GM18870 (cell line): ENCODE measurements at regions not wholly inside any gene's neighbourhood (a gene's known extent, or its start where the extent isn't known, plus 50 kb on each side); places are given as distances from the start of the nearest gene placed in this dataset.

Experiments used
- ATAC-seq: cut with Tn5 transposase; IDR thresholded peaks from one replicate; pipeline ENCODE4 v1.9.1; 2021; ENCODE audit warnings: moderate library complexity; ENCODE audit not compliant: unreplicated experiment

GRCh38 chr7:17512181-17512675 lies 213.8 kb downstream of the AHR start:
- ATAC-seq: no peak

DNA sequence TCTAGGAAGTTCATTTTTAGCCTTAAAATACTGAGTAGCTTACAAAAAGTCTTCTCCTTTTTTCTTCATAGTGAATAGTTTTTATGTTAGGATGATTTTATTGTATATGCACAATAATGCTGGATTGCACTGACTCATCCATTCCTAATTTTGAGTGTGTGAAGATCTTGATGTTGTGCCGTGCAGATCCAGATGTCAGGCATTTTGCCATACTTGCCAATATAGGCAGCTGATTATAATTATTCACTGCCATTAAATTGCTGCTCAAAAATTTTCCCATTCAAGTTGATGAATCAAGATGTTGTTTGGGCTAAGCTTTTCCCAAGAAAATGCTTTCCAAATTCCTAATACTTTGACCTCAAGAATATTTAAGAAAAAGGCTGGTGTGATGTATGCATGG lies 218.3 kb downstream of the AHR start:
- no peak for ATAC-seq

DNA sequence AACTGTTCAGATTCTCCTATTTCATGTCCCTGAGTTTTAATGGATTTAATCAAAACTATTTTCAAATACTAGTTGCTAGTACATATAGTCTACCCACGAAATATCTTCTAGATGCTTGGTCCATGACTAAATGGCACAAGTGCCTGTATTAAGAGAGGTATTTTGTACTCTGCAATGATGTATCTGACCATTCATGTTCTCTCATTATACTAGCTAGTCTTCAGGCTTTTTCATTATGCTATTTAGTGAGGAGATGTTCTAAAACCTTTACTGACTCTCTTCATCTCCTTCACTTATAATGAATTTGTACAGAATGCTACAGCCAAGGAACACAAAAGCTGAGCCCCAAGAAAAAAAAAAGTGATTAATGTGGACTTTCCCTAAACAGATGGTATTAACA lies 222.5 kb downstream of the AHR start:
- ATAC-seq: no peak

- ATAC-seq: no peak
Observed at GRCh38 chr7:17521437-17521836, 223.0 kb downstream of the AHR start.

DNA sequence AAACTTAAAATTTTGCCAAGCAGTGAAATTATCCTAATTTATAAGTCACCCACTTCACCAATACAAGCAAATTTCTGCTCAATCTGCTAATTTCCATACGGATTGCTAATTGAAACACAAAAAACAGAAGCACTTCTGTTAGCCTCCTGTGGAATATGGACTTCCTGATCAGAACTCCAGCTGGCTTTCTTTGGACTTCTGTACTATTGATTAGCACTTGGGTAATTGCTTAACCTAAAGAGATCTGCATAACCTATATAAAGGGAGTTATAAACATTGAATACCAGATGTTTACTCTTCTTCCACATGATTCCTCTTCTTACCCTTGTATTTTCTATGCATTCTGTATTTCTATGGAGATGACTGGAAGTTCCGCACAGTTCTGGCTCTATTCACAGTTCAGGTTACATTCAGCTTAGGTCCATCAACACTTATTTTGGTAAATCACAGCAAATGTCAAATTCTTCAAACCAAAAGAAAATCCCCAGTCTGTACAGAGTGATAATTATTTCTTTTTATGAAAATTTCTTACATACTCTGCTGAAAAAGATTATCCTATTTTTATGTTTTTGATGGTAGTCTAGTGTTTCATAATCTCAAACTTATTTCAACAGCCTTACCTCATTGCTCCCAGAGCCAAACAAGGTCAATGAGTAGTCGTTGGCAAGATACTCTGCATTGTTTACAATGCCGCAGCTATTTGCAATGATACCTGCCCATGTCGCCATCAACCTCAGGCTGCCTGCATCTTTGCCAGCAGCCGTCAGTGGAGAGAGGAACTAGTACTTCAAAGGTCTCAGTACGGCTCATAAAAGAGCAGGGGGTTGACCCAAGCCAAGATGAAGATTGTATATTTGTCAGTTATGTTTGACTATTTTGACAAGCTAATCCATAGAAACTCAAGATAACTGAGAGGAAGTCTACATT lies 225.6 kb downstream of the AHR start:
- no peak for ATAC-seq

- ATAC-seq: no peak
Observed at GRCh38 chr7:17524746-17525145, 226.3 kb downstream of the AHR start.

DNA sequence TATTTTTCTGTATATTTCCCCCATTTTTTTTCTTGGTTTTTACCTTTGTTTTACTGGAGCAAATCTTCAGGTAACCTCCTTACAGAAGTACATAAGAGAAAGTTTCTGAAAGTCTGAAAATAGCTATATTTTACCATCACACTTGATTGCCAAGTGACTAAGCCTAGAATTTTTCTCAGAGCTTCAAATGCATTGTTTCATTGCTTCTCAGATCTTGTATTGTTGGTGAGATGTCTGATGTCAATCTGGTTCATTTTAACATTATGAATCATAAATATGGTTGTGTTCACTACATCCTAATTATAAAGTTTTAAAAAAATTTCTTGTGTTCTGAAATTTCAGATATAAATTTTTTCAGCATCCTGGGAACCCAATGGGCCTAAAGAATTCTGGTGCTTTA lies 228.2 kb downstream of the AHR start:
- ATAC-seq: no peak

DNA sequence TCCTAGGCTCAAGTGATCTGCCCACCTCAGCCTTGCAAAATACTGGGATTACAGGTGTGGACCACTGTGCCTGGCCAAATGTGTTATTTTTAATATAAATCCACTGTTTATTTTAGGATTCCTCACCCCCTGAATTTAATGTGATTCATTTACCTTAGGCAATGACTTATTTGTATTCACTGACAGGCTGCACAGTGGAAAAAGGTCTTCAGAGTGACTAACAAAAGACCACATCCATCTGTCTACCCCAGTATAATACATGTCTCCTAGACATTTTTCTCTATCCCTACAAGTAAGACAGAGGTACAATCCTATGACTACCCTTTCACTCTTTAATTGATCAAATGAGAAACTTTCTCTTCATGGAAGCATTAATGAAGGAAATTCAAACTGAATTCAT lies 230.2 kb downstream of the AHR start:
- no peak for ATAC-seq

DNA sequence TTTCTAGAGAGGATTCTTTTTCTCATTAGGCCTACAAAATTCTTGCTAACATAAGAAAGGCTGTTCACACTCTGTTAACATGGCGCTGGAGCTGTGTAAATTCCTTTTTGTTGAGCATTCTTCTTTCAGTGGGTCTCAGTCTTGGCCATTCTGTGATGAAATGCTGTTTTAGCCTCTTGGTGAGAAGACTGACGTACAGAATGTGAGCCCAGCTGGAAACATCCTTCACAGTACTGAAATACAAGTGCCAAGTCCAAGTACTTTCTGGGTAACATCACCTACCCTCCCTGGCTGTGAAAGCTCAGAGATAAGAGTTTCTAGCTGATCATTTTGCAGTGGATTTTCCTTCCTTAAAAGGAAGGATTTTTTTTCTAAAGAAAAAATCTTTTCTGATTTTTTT lies 231.8 kb downstream of the AHR start:
- no peak for ATAC-seq

- peak; percentile 67 for ATAC-seq
Observed at GRCh38 chr7:17530741-17531421, 232.4 kb downstream of the AHR start.

- no peak for ATAC-seq
Observed at GRCh38 chr7:17532861-17533404, 234.5 kb downstream of the AHR start.

DNA sequence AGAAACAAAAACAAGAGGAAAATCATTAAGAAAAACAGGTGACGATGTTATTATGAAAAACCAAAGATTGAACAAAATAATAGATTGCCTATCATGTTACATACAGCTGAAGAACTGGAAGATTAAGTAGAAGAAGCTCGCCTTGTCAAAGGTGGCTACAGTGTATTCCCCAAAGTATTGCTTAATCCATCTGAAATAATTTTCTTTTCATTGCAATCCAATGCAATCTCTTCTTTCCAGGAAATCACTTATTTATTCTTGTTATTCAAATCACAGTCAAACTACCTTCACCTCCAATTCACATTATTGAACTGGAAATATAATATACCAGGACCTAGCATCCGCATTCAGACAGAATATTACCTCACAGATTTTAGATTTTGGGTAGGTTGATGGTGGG lies 235.9 kb downstream of the AHR start:
- no peak for ATAC-seq

DNA sequence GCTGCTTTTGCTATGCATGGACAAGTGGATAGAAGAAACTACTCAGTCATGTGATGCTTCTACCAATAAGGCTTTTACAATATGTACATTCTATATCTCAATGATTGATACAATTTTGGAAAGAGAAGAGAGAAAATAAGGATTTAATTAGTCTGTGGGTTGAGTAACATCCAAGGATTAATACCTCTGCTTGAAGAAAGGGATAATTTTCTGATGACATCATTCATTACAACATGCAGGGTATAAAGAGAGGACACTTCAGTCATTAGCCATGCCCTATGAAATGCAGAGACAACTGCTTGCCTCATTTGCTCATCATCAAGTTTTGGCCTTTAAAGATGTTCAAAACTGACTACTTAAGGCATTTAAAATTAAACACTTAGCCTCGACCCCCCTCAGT lies 237.3 kb downstream of the AHR start:
- no peak for ATAC-seq

- no peak for ATAC-seq
Observed at GRCh38 chr7:17544401-17544800, 245.9 kb downstream of the AHR start.

- ATAC-seq: no peak
Observed at GRCh38 chr7:17545348-17545747, 246.9 kb downstream of the AHR start.

DNA sequence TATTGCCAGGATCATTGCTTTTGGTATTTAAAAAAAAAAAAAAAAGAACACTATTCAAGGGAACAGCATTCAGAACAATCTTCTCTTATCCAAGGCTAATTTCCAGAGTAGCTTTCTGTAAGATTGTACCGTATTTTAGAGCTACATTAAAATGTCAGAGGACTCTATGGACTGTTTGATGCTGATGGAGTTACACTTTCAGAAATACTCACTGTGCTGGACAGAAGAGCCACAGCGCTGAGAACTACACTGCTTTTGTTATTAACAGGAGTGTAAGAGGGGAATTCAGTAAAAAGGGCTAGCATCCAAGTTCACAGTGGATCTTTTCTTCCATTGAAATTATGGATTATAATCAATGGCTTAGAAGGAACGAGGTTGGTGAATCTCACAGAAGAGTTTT lies 247.7 kb downstream of the AHR start:
- ATAC-seq: no peak

GRCh38 chr7:17546592-17546991 lies 248.1 kb downstream of the AHR start:
- no peak for ATAC-seq

DNA sequence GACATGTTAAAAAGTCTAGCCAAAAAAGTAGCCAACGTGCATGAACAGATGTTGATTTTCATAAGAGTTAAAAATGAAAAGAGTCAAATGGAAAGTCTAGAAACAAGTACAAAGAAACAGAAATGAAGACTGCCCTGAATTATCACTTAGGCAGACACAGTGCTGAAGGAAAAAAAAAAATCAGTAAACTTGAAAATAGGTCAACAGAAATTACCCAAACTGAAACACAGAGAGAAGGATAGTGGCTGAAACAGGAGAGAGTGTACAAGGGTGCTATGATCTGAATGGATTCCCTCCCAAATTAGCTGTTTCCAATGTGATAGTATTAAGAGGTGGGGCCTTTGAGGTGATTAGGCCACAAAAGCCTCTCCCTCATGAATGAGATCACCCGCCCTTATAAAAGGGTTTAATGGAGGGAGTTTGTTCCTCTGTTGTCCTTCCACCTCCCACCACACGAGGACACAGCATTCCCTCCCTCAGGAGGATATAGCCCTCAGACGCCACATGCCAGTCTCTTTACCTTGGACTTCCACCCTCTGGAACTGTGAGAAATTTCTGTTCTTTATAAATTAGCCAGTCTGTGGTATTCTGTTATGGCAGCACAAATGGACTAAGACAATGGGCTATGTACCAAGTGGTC lies 249.7 kb downstream of the AHR start:
- peak; percentile 57 for ATAC-seq

- no peak for ATAC-seq
Observed at GRCh38 chr7:17549406-17549805, 251.0 kb downstream of the AHR start.

DNA sequence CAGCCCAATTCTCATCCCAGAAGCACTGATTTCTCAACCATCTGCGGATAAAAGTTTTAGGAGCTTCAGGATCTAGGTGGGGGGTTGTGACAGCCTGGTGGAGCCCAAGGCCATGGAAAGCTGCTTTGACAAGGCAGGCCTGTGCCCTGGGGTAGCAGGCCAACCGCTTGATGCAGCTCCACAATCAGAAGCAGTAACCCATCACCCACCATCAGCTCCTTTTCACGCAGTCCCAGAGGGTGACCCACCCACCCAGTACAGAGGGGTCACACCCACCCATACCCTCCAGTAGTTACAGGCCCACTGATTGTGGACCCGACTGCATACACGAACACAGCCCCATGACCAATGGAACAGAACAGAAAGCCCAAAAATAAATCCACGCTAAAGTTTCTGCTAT lies 253.9 kb downstream of the AHR start:
- no peak for ATAC-seq

GRCh38 chr7:17552952-17553351 lies 254.5 kb downstream of the AHR start:
- no peak for ATAC-seq
